H9 (cell line): ENCODE measurements at regions not wholly inside any gene's neighbourhood (a gene's known extent, or its start where the extent isn't known, plus 50 kb on each side); places are given as distances from the start of the nearest gene placed in this dataset.

ENCODE experiments used
- DNase-seq: peaks from one replicate; pipeline ENCODE4 v3.0.0-alpha.2; 2017
- H2AFZ ChIP-seq: one replicate; pipeline ENCODE4 v1.6.1; 2013; ENCODE audit warnings: mild to moderate bottlenecking, low read length, control low read depth, moderate library complexity
- H2AK5ac ChIP-seq: 2 replicates; pipeline ENCODE4 v1.6.1; 2013; ENCODE audit warnings: low read length, control low read depth, mixed read lengths; ENCODE audit not compliant: insufficient read length
- H2BK120ac ChIP-seq: one replicate; pipeline ENCODE4 v1.6.1; 2013; ENCODE audit warnings: low read depth, mild to moderate bottlenecking, low read length, control low read depth, inconsistent platforms; ENCODE audit not compliant: poor library complexity, severe bottlenecking
- H2BK12ac ChIP-seq: 2 replicates; pipeline ENCODE4 v1.6.1; 2013; ENCODE audit warnings: low read length, control low read depth, mixed read lengths, low read depth; ENCODE audit not compliant: insufficient read length
- H2BK15ac ChIP-seq: 2 replicates; pipeline ENCODE4 v1.6.1; 2013; ENCODE audit warnings: low read depth, low read length, control low read depth
- H2BK20ac ChIP-seq: one replicate; pipeline ENCODE4 v1.6.1; 2013; ENCODE audit warnings: low read depth, mild to moderate bottlenecking, low read length, control low read depth, inconsistent platforms; ENCODE audit not compliant: poor library complexity, severe bottlenecking
- H2BK5ac ChIP-seq: 2 replicates; pipeline ENCODE4 v1.6.1; 2013; ENCODE audit warnings: low read length, control low read depth, mixed read lengths; ENCODE audit not compliant: insufficient read length
- H3K14ac ChIP-seq: 2 replicates; pipeline ENCODE4 v1.6.1; 2013; ENCODE audit warnings: low read length, control low read depth; ENCODE audit not compliant: insufficient read depth
- H3K18ac ChIP-seq: 2 replicates; pipeline ENCODE4 v1.6.1; 2013; ENCODE audit warnings: low read depth, mild to moderate bottlenecking, mixed read lengths, low read length, control low read depth; ENCODE audit not compliant: insufficient read length
- H3K23ac ChIP-seq: 2 replicates; pipeline ENCODE4 v1.6.1; 2013; ENCODE audit warnings: low read length, control low read depth, mixed read lengths, low read depth; ENCODE audit not compliant: insufficient read length
- H3K23me2 ChIP-seq: 2 replicates; pipeline ENCODE4 v1.6.1; 2013; ENCODE audit warnings: low read depth, mild to moderate bottlenecking, mixed read lengths, low read length, control low read depth; ENCODE audit not compliant: insufficient read length, poor library complexity, severe bottlenecking
- H3K27ac ChIP-seq: 2 replicates; pipeline ENCODE4 v1.5.1; 2013; ENCODE audit warnings: low read length, control low read depth, mixed read lengths, low read depth; ENCODE audit not compliant: insufficient read length
- H3K27me3 ChIP-seq: 2 replicates; pipeline ENCODE4 v1.6.1; 2013; ENCODE audit warnings: low read length, control low read depth, inconsistent platforms; ENCODE audit not compliant: insufficient read depth
- H3K4ac ChIP-seq: 2 replicates; pipeline ENCODE4 v1.6.1; 2013; ENCODE audit warnings: low read depth, mild to moderate bottlenecking, control low read depth, inconsistent platforms, low read length, moderate library complexity
- H3K4me1 ChIP-seq: 2 replicates; pipeline ENCODE4 v1.6.1; 2013; ENCODE audit warnings: low read length, control low read depth, inconsistent platforms; ENCODE audit not compliant: insufficient read depth
- H3K4me2 ChIP-seq: 2 replicates; pipeline ENCODE4 v1.6.1; 2013; ENCODE audit warnings: low read length, control low read depth, mixed read lengths; ENCODE audit not compliant: insufficient read length, insufficient read depth
- H3K56ac ChIP-seq: 2 replicates; pipeline ENCODE4 v1.6.1; 2013; ENCODE audit warnings: low read depth, mild to moderate bottlenecking, mixed read lengths, low read length, control low read depth; ENCODE audit not compliant: insufficient read length
- H3K79me1 ChIP-seq: 2 replicates; pipeline ENCODE4 v1.6.1; 2013; ENCODE audit warnings: low read depth, mild to moderate bottlenecking, moderate library complexity, low read length, control low read depth, inconsistent platforms; ENCODE audit not compliant: insufficient read depth, poor library complexity, severe bottlenecking
- H3K79me2 ChIP-seq: 2 replicates; pipeline ENCODE4 v1.6.1; 2013; ENCODE audit warnings: low read length, control low read depth, inconsistent platforms; ENCODE audit not compliant: insufficient read depth
- H3K9ac ChIP-seq: 2 replicates; pipeline ENCODE4 v1.6.1; 2013; ENCODE audit warnings: low read length, control low read depth, mixed read lengths; ENCODE audit not compliant: insufficient read length; ENCODE audit errors: extremely low read depth
- H3K9me3 ChIP-seq: one replicate; pipeline ENCODE4 v1.6.1; 2013; ENCODE audit warnings: low read depth, low read length, inconsistent platforms; ENCODE audit not compliant: control insufficient read depth
- H3T11ph ChIP-seq: one replicate; pipeline ENCODE4 v1.6.1; 2013; ENCODE audit warnings: mild to moderate bottlenecking, low read length, control low read depth, inconsistent platforms
- H4K20me1 ChIP-seq: one replicate; pipeline ENCODE4 v1.6.1; 2013; ENCODE audit not compliant: control insufficient read depth, insufficient read length, insufficient read depth
- H4K5ac ChIP-seq: 2 replicates; pipeline ENCODE4 v1.6.1; 2013; ENCODE audit warnings: low read depth, mild to moderate bottlenecking, mixed read lengths, low read length, control low read depth; ENCODE audit not compliant: insufficient read length
- H4K8ac ChIP-seq: replicated peaks from 2 replicates; pipeline ENCODE4 v1.6.1; 2013; ENCODE audit warnings: low read length, control low read depth, mixed read lengths, low read depth; ENCODE audit not compliant: insufficient read length
- H4K91ac ChIP-seq: 2 replicates; pipeline ENCODE4 v1.6.1; 2013; ENCODE audit warnings: low read depth, mild to moderate bottlenecking, moderate library complexity, mixed read lengths, low read length, control low read depth; ENCODE audit not compliant: insufficient read length
- H3K27ac Mint-ChIP-seq, 3 experiments: 2 replicates in 2 of 3; 3 replicates in 1 of 3; pipeline ENCODE4 v1.8.0; 2020 to 2021; ENCODE audit warnings: mixed read lengths in 3 of 3, mild to moderate bottlenecking in 1 of 3, moderate library complexity in 1 of 3
- H3K27me3 Mint-ChIP-seq: 2 replicates; pipeline ENCODE4 v1.8.0; 2021; ENCODE audit warnings: low read depth, mild to moderate bottlenecking, moderate library complexity, mixed read lengths
- H3K36me3 Mint-ChIP-seq, 3 experiments: 2 replicates in 2 of 3; 3 replicates in 1 of 3; pipeline ENCODE4 v1.8.0; 2020 to 2021; ENCODE audit warnings: low read depth in 3 of 3, mixed read lengths in 3 of 3; ENCODE audit not compliant: insufficient read depth in 1 of 3
- H3K4me1 Mint-ChIP-seq, 2 experiments: 2 replicates each; pipeline ENCODE4 v1.8.0; 2020; ENCODE audit warnings: mixed read lengths in 2 of 2
- H3K4me3 Mint-ChIP-seq, 2 experiments: 2 replicates in 1 of 2; 3 replicates in 1 of 2; pipeline ENCODE4 v1.8.0; 2020 to 2021; ENCODE audit warnings: mild to moderate bottlenecking in 2 of 2, mixed read lengths in 2 of 2, moderate library complexity in 1 of 2
- H3K9me3 Mint-ChIP-seq, 2 experiments: 2 replicates in 1 of 2; 3 replicates in 1 of 2; pipeline ENCODE4 v1.8.0; 2020; ENCODE audit warnings: mild to moderate bottlenecking in 2 of 2, mixed read lengths in 2 of 2, moderate library complexity in 1 of 2
- WGBS: extraction: QIAGEN DNeasy Blood & Tissue Kit; methylation state at CpG from one replicate; pipeline ENCODE4 v1.1.7; 2013; ENCODE audit warnings: missing lambda C conversion rate, low lambda C conversion rate, mixed read lengths; ENCODE audit not compliant: insufficient read length; ENCODE audit errors: extremely low coverage; 5-methylcytosine and 5-hydroxymethylcytosine counted together
- TF ChIP-seq, protein P1 (sequence below): fragments of 200-600 bp; sonication (generic); conservative IDR thresholded peaks from 3 replicates; pipeline ENCODE4 v1.8.0; 2021; ENCODE audit warnings: antibody characterized with exemption, mild to moderate bottlenecking

GRCh38 chr3:29099775-29100174, 181.1 kb upstream of the RBMS3 start:
- H4K91ac ChIP-seq = no peak overlapping the region

More at GRCh38 chr3:29099775-29100174, 181.1 kb upstream of the RBMS3 start:
- H2AK5ac ChIP-seq = no peak overlapping the region
- TF ChIP-seq, protein P1, sequence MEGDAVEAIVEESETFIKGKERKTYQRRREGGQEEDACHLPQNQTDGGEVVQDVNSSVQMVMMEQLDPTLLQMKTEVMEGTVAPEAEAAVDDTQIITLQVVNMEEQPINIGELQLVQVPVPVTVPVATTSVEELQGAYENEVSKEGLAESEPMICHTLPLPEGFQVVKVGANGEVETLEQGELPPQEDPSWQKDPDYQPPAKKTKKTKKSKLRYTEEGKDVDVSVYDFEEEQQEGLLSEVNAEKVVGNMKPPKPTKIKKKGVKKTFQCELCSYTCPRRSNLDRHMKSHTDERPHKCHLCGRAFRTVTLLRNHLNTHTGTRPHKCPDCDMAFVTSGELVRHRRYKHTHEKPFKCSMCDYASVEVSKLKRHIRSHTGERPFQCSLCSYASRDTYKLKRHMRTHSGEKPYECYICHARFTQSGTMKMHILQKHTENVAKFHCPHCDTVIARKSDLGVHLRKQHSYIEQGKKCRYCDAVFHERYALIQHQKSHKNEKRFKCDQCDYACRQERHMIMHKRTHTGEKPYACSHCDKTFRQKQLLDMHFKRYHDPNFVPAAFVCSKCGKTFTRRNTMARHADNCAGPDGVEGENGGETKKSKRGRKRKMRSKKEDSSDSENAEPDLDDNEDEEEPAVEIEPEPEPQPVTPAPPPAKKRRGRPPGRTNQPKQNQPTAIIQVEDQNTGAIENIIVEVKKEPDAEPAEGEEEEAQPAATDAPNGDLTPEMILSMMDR = no peak
- DNase-seq = no peak
- no peak overlapping the region for H3K14ac ChIP-seq
- no peaks in the 10 kb centered on the region for H3K9me3 ChIP-seq
- Mint-ChIP-seq H3K27me3 (no peaks in the 10 kb centered on the region), H3K4me3 (no peak overlapping the region), H3K4me1 (peaks cover 4 to 11% of the 10 kb centered on the region in 2 experiments; a peak in 3 of 4 replicates), H3K9me3 (peaks cover 0 to 7% of the 10 kb centered on the region in 2 experiments; a peak in 1 of 5 replicates), H3K36me3 (peaks cover 0 to 8% (median 0%) of the 10 kb centered on the region in 3 experiments; a peak in 2 of 7 replicates), H3K27ac (no peak overlapping the region)
- H3K4me2 ChIP-seq = no peak overlapping the region
- no peak overlapping the region for H3T11ph ChIP-seq
- no peak overlapping the region for H2BK12ac ChIP-seq
- no peak overlapping the region for H2BK120ac ChIP-seq
- no peaks in the 10 kb centered on the region for H3K79me1 ChIP-seq
- no peak overlapping the region for H2BK15ac ChIP-seq
- H3K27me3 ChIP-seq = no peaks in the 10 kb centered on the region
- H2AFZ ChIP-seq = no peak overlapping the region
- H2BK20ac ChIP-seq = no peak overlapping the region
- H3K23ac ChIP-seq = no peak overlapping the region
- no CpG with 5 or more reads among the region's 1 CpG for WGBS
- H3K18ac ChIP-seq = no peak overlapping the region
- no peak overlapping the region for H4K5ac ChIP-seq
- no peaks in the 10 kb centered on the region for H3K23me2 ChIP-seq
- no peak overlapping the region for H2BK5ac ChIP-seq
- H4K20me1 ChIP-seq = no peaks in the 10 kb centered on the region
- no peak overlapping the region for H3K9ac ChIP-seq
- H3K4ac ChIP-seq = no peak overlapping the region
- no peak overlapping the region for H4K8ac ChIP-seq
- H3K56ac ChIP-seq = no peak overlapping the region
- H3K27ac ChIP-seq = no peak overlapping the region
- no peaks in the 10 kb centered on the region for H3K79me2 ChIP-seq
- H3K4me1 ChIP-seq = no peaks in the 10 kb centered on the region
